HUES6 (cell line): ENCODE measurements at regions not wholly inside any gene's neighbourhood (a gene's known extent, or its start where the extent isn't known, plus 50 kb on each side); places are given as distances from the start of the nearest gene placed in this dataset.

Source experiments
- H3K27ac ChIP-seq: 2 replicates; pipeline ENCODE4 v1.7.0; 2013; ENCODE audit warnings: low read depth, mild to moderate bottlenecking, low read length, inconsistent platforms
- H3K27me3 ChIP-seq: 2 replicates; pipeline ENCODE4 v1.6.1; 2013; ENCODE audit warnings: low read length; ENCODE audit not compliant: control insufficient read depth, insufficient read depth
- H3K36me3 ChIP-seq: 2 replicates; pipeline ENCODE4 v1.6.1; 2013; ENCODE audit warnings: low read length; ENCODE audit not compliant: control insufficient read depth, insufficient read depth
- H3K4me1 ChIP-seq: 2 replicates; pipeline ENCODE4 v1.6.1; 2013; ENCODE audit warnings: low read length; ENCODE audit not compliant: control insufficient read depth, insufficient read depth
- H3K4me3 ChIP-seq: 2 replicates; pipeline ENCODE4 v1.5.1; 2013; ENCODE audit warnings: low read depth, low read length
- H3K9ac ChIP-seq: one replicate; pipeline ENCODE4 v1.6.1; 2013; ENCODE audit warnings: mild to moderate bottlenecking, low read length
- H3K9me3 ChIP-seq: 2 replicates; pipeline ENCODE4 v1.6.1; 2013; ENCODE audit warnings: low read depth, low read length; ENCODE audit not compliant: control insufficient read depth, insufficient read depth

DNA sequence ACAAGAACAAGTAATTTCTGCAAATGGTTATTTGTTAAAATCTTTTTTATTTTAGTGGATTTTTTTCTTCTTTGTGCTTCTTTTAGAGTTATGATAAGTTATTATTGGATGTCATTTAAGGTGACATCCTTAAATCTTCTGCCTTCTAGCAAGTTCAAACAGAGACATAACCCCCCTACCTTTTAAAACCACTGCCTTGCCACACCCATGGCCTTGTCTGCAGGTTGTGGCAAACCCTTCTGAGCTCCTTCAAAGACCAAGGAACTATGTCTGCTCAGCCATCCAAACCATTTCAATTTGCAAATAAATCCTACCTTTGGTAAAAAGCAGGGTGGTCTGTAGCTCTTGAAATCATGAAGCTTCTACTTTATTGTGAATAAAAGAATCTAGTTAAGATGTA, 241.6 kb downstream of the FAM76B start:
- no peaks in the 10 kb centered on the region for H3K36me3 ChIP-seq
- H3K9me3 ChIP-seq = peaks cover 3% of the 10 kb centered on the region; the same call in 1 of the 2 replicates
- H3K4me3 ChIP-seq = no peak overlapping the region
- no peak overlapping the region for H3K27ac ChIP-seq
- no peaks in the 10 kb centered on the region for H3K27me3 ChIP-seq
- H3K4me1 ChIP-seq = no peaks in the 10 kb centered on the region
- H3K9ac ChIP-seq = no peak overlapping the region

DNA sequence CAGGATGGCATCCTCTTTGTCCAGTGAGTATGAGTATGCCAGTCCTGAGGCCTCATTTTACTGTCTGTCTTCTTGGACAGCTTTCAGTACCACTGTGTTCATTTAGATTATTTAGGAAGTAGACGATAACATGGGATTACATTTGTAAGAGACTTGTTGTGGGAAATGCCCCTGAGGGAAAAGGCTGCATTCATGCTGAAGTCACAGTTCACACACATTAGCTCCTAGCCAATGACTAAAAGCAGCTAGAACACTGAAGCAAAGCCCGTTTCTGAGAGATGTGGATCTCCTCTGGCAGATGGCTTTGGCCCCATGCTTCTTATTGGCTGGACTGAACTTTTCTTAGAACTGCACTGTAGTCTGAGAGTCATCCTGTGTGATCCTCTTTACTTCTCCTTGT, 242.4 kb downstream of the FAM76B start:
- Histone ChIP-seq H3K27ac (no peak overlapping the region), H3K4me1 (no peaks in the 10 kb centered on the region), H3K27me3 (no peaks in the 10 kb centered on the region), H3K4me3 (no peak overlapping the region), H3K9ac (no peak overlapping the region), H3K9me3 (peaks cover 3% of the 10 kb centered on the region; the same call in 1 of the 2 replicates), H3K36me3 (no peaks in the 10 kb centered on the region)

DNA sequence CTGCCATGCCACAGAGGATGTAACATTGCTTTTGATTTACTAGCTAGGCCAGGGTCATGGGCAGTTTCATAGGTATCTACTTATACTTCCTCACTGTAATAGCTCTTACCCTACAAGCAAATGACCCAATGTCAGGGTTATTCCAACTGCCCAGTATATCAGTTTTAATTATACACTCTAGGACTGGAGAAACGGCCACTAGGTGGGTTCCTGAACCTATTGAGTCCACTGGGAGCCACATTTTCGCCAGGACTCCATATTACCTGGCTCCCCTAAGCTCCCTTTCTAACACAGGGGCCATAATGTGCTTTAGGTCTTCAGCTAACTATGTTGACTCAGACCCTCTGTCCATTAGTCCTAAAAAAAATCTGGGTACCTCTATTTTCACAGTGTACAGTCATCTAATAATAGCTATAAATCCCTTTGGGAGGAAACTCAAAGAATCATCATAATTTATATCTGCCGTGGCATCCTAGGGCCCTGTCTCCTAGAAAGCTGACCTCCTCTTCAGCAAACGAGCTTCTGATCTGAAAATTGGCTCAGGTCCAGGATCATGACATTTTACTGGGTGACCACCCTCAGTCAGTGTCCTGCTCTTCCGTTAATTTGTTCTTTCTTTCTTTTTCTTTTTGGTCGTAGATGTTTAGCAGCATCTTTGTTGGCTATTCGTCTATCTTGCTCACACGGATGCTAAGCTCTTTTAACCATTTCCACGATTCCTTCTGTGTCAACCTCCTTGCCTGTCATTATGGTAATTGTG, 244.3 kb downstream of the FAM76B start:
- no peak overlapping the region for H3K9ac ChIP-seq
- no peaks in the 10 kb centered on the region for H3K9me3 ChIP-seq
- H3K27ac ChIP-seq = no peak overlapping the region
- no peaks in the 10 kb centered on the region for H3K4me1 ChIP-seq
- no peaks in the 10 kb centered on the region for H3K27me3 ChIP-seq
- no peaks in the 10 kb centered on the region for H3K36me3 ChIP-seq
- no peak overlapping the region for H3K4me3 ChIP-seq

DNA sequence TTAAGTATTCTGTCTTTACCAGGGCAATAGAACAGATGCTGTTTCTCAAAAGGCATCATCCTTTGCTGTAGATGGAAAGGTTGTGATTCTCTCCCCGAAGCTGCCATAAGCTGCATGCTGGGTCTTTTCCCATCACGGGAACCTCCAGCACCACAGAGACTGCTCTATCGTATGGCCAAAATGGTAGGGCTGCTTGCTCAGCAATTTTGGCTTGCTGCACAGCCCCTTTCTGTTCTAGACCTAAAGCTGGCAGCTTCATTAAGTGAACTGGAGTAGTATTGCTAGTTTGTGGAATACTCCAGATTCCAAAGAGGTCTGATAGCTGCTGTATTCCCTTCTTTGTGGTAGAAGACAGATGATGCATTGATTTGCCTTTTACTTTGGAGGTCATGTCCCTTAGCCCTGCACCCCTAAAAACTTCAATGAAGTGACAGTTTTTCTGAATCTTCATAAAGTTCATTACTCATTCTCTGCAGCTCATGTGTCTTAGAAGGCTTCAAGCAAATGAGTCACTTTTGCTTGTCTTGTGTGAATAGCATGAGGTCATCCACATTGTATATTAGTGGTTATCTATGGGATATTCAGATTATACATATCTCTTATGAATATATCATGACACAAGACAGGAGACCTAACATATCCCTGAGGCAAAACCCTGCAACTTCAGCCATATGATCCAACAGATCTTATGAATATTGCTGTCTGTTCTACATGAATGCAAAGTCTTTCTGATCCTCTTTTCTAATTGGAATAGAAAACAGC, 245.3 kb downstream of the FAM76B start:
- H3K36me3 ChIP-seq = no peaks in the 10 kb centered on the region
- no peaks in the 10 kb centered on the region for H3K27me3 ChIP-seq
- H3K4me1 ChIP-seq = no peaks in the 10 kb centered on the region
- H3K27ac ChIP-seq = no peak overlapping the region
- no peaks in the 10 kb centered on the region for H3K9me3 ChIP-seq
- no peak overlapping the region for H3K9ac ChIP-seq
- H3K4me3 ChIP-seq = no peak overlapping the region

DNA sequence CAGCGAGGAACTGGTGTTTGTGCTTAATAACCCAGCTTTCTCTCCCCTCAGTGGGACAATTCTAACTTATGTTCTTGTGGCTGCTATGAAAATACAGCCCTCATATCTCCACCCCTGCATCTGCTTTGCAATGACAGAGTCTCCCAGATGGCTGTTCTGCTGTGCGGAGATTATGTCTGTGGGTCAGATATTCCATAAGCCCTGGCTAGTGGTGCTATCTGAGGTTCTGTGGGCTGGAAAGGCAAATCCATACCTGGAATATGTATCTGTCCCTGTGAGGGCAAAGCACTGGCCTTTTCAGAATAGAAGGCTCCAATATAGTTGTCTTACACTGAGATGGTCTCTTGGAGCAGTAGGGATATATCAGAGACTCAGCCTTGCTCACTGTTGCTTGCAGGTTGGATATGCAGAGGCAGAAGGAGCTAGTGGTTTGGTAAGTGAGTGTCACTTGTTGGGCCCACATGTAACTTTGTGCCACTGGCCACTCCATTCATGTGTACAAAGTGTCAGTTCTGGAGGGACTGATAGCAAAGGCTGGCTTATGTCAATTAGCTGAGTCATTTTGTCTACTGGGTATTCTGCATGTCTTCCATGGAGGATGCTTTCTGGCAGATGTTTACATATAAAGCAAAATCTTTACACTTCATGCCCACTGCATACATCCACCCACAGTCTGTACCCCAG, 246.6 kb downstream of the FAM76B start:
- no peak overlapping the region for H3K9ac ChIP-seq
- H3K27ac ChIP-seq = no peak overlapping the region
- no peaks in the 10 kb centered on the region for H3K4me1 ChIP-seq
- H3K27me3 ChIP-seq = no peaks in the 10 kb centered on the region
- H3K36me3 ChIP-seq = no peaks in the 10 kb centered on the region
- H3K9me3 ChIP-seq = no peaks in the 10 kb centered on the region
- H3K4me3 ChIP-seq = no peak overlapping the region

DNA sequence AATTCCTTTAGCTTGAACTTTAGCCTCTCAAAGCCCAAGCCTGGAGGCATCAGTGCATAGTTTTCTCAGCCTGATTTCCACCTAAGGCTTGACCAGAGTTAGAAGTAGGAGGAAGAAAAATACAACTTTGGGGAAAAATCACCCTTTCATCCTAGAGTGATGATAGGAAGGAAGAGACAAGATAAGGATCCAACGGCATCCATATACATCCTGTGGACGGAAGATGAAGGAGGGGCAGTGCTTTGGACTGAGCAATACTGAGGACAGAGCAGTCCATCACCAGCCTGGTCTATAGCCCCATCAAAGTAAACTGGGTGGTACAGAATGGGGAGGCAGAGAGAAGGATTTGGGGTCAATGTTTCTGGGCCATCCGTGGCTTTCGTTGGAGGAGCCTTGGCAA, 247.9 kb downstream of the FAM76B start:
- Histone ChIP-seq H3K9me3 (no peaks in the 10 kb centered on the region), H3K9ac (no peak overlapping the region), H3K36me3 (no peaks in the 10 kb centered on the region), H3K27me3 (no peaks in the 10 kb centered on the region), H3K27ac (no peak overlapping the region), H3K4me1 (no peaks in the 10 kb centered on the region), H3K4me3 (no peak overlapping the region)

DNA sequence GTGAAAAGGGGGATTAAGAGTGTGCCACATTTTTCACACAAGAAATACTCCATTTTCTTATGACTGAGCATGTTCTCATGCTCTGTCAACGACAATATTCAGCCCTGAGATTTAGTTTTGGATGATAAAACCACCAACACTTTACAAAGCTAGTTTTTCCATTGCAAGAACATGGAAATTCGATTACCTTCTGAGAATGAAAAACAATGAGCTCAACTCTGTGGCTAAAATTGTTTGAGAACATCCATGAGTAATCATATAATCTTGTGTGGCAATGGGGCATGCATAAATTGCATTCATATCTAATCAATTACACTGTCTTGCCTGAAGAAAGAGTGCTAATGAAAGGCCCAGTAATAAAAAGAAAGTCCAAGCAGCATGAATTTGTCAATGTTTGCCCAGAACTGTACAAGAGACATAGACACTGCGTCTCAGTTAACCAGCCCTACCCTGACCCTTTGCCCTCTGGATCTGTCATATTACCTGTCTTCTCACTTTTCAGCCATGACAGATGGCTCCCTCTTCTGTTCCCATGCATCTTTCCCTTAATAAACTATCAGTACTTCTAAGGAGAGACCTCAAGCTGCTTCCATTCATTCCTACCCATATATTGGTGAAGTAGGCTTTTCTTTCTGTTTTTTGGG, 253.4 kb downstream of the FAM76B start:
- Histone ChIP-seq H3K4me3 (no peak overlapping the region), H3K4me1 (no peaks in the 10 kb centered on the region), H3K27me3 (no peaks in the 10 kb centered on the region), H3K9me3 (no peaks in the 10 kb centered on the region), H3K27ac (no peak overlapping the region), H3K9ac (no peak overlapping the region), H3K36me3 (no peaks in the 10 kb centered on the region)

DNA sequence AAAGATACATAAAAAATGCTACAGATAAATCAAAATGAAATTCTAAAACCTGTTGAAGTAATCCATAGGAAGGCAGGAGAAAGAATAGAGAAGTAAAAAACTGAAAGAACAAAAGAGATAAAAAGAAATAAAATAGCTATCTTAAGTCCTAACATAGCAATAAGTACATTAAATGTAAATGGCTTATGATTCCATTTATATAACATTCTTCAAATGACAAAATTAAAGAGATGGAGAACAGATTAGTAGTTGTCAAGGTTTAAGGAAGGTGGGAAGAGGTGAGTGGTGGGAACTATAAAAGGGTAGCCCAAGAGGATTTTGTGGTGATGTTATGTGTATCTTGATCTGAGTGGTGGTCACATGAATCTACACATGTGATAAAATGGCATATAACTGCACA, 254.8 kb downstream of the FAM76B start:
- Histone ChIP-seq H3K9ac (no peak overlapping the region), H3K4me1 (no peaks in the 10 kb centered on the region), H3K27ac (no peak overlapping the region), H3K4me3 (no peak overlapping the region), H3K27me3 (no peaks in the 10 kb centered on the region), H3K36me3 (no peaks in the 10 kb centered on the region), H3K9me3 (no peaks in the 10 kb centered on the region)

DNA sequence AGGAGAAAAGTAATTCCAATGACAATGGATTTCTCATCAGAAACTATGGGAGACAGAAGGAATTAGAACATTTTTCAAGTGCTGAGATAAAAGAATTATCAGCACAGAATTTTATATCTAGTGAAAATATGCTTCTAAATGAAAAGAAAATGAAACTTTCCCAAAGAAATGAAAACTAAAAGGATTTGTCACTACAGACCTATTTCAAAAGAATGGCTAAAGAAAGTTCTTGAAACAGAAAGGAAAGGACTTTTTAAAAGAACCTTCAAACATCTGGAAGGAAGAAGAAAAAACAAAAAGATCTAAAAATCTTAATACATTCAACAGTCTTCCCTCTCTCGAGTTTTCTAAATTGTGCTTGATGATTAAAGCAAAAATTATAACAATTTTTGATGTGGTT, 255.4 kb downstream of the FAM76B start:
- no peaks in the 10 kb centered on the region for H3K4me1 ChIP-seq
- H3K9me3 ChIP-seq = no peaks in the 10 kb centered on the region
- H3K36me3 ChIP-seq = no peaks in the 10 kb centered on the region
- H3K27ac ChIP-seq = no peak overlapping the region
- H3K4me3 ChIP-seq = no peak overlapping the region
- no peak overlapping the region for H3K9ac ChIP-seq
- no peaks in the 10 kb centered on the region for H3K27me3 ChIP-seq

DNA sequence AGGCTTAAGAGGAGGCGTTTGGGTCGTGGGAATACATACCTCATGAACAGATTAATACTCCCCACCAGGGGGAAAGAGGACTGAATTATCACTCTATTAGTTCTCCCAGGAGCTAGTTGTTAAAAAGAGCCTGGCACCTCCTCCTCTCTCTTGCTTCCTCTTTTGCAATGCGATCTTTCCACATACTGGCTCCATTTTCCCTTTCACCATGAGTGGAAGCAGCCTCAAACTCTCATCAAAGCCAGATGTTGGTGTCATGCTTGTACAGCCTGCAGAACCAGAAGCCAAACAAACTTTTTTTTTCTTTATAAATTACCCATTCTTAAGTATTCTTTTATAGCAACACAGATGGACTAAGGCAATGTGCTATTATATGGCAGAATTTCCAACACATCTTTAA, 258.5 kb downstream of the FAM76B start:
- Histone ChIP-seq H3K4me3 (no peak overlapping the region), H3K27ac (no peak overlapping the region), H3K9ac (no peak overlapping the region), H3K9me3 (no peaks in the 10 kb centered on the region), H3K4me1 (no peaks in the 10 kb centered on the region), H3K36me3 (no peaks in the 10 kb centered on the region), H3K27me3 (no peaks in the 10 kb centered on the region)
